Hepatocyte (in vitro differentiated cells): ENCODE measurements at regions not wholly inside any gene's neighbourhood (a gene's known extent, or its start where the extent isn't known, plus 50 kb on each side); places are given as distances from the start of the nearest gene placed in this dataset.

Experiments
- EZH2 ChIP-seq: fragments of 200-600 bp; sonication (generic); IDR thresholded peaks from 2 replicates; pipeline ENCODE4 v1.6.1; 2016; ENCODE audit warnings: antibody characterized with exemption, mild to moderate bottlenecking, borderline replicate concordance
- EZH2phosphoT487 ChIP-seq: fragments of 200-600 bp; sonication (generic); IDR thresholded peaks from one replicate; pipeline ENCODE4 v1.6.1; 2018; ENCODE audit warnings: antibody characterized with exemption, mild to moderate bottlenecking, low read depth, moderate library complexity; ENCODE audit not compliant: unreplicated experiment, severe bottlenecking
- TF ChIP-seq, protein P1 (sequence below): fragments of 200-600 bp; sonication (generic); IDR thresholded peaks from 2 replicates; pipeline ENCODE4 v1.5.1; 2016; ENCODE audit warnings: antibody characterized with exemption, mild to moderate bottlenecking; ENCODE audit not compliant: poor library complexity

DNA sequence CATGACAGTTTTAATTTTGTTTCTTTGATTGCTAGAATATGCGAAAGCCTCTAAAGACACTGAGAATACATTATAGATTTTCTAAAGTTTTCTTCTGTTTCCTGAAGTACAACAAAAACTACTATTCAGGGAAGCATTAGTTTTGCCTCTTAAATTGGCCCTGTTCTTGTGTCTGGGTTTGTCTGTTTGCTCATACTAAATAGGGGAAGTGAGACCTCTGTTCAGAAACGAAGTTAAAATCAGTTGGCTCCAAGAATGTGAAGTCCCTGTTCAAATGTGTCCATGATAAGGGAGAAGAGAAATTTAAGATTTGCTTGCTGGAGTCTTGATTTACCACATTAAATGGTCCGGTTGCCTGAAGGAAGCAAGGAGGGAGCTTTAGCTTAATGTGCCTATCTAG is 327.3 kb upstream of the GBE1 start:
- TF ChIP-seq, protein P1, sequence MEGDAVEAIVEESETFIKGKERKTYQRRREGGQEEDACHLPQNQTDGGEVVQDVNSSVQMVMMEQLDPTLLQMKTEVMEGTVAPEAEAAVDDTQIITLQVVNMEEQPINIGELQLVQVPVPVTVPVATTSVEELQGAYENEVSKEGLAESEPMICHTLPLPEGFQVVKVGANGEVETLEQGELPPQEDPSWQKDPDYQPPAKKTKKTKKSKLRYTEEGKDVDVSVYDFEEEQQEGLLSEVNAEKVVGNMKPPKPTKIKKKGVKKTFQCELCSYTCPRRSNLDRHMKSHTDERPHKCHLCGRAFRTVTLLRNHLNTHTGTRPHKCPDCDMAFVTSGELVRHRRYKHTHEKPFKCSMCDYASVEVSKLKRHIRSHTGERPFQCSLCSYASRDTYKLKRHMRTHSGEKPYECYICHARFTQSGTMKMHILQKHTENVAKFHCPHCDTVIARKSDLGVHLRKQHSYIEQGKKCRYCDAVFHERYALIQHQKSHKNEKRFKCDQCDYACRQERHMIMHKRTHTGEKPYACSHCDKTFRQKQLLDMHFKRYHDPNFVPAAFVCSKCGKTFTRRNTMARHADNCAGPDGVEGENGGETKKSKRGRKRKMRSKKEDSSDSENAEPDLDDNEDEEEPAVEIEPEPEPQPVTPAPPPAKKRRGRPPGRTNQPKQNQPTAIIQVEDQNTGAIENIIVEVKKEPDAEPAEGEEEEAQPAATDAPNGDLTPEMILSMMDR, result no peak
- TF ChIP-seq EZH2 (no peak), EZH2phosphoT487 (no peak)
